BJ (cell line): ENCODE measurements at regions not wholly inside any gene's neighbourhood (a gene's known extent, or its start where the extent isn't known, plus 50 kb on each side); places are given as distances from the start of the nearest gene placed in this dataset.

Experiments used
- CTCF ChIA-PET: fragments of 350-600 bp; formaldehyde crosslinking; extraction: SDS; loops from one replicate; lab custom pipeline; 2021; ENCODE audit warnings: antibody characterized with exemption, inconsistent platforms; lab: Yijun Ruan, JAX
- POLR2A ChIA-PET: fragments of 300-600 bp; sonication (Branson Sonifier 250); formaldehyde crosslinking; extraction: SDS; loops from one replicate; lab custom pipeline; 2021; ENCODE audit warnings: antibody characterized with exemption; lab: Charles Lee
- DNase-seq: peaks from one replicate; pipeline ENCODE4 v3.0.0-alpha.2; 2011; ENCODE audit warnings: low read depth
- H3K27me3 ChIP-seq: 2 replicates; pipeline ENCODE4 v1.6.0; 2011; ENCODE audit warnings: low read length; ENCODE audit not compliant: control insufficient read depth, insufficient read depth
- H3K36me3 ChIP-seq: 2 replicates; pipeline ENCODE4 v1.5.1; 2011; ENCODE audit warnings: low read length; ENCODE audit not compliant: control insufficient read depth, insufficient read depth
- H3K4me3 ChIP-seq: 2 replicates; pipeline ENCODE4 v1.5.1; 2011; ENCODE audit warnings: low read depth, mild to moderate bottlenecking, control low read depth, low read length
- TF ChIP-seq, protein P1 (sequence below): IDR thresholded peaks from 2 replicates; pipeline ENCODE4 v1.5.1; 2011; ENCODE audit warnings: low read depth, mild to moderate bottlenecking, control low read depth, inconsistent platforms, low read length, moderate library complexity; ENCODE audit not compliant: insufficient read depth

DNA sequence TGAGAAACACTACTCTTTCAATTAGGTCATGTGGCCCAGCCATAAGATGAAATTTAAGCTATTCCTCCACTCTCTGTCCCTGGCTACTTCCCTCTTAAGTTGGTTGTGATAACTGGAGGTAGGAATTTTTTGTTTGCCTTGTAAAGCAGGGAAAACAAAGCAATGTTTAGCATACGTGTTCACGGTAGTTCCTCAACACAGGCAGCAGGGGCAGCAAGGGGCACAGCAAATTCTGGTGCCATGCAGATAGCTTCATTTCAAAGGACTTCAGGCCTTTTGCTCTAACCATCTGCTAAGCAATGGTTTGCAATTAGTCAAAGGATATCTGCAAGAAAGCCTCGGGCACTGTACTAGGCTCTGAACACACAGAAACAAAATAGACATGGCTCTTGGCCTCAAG lies 330.2 kb downstream of the ZIC3 start:
- no peak for DNase-seq
- Histone ChIP-seq H3K27me3 (no peaks in the 10 kb centered on the region), H3K4me3 (no peak overlapping the region), H3K36me3 (no peaks in the 10 kb centered on the region)
- ChIA-PET POLR2A (no interaction called here), CTCF (no interaction called here)
- TF ChIP-seq, protein P1, sequence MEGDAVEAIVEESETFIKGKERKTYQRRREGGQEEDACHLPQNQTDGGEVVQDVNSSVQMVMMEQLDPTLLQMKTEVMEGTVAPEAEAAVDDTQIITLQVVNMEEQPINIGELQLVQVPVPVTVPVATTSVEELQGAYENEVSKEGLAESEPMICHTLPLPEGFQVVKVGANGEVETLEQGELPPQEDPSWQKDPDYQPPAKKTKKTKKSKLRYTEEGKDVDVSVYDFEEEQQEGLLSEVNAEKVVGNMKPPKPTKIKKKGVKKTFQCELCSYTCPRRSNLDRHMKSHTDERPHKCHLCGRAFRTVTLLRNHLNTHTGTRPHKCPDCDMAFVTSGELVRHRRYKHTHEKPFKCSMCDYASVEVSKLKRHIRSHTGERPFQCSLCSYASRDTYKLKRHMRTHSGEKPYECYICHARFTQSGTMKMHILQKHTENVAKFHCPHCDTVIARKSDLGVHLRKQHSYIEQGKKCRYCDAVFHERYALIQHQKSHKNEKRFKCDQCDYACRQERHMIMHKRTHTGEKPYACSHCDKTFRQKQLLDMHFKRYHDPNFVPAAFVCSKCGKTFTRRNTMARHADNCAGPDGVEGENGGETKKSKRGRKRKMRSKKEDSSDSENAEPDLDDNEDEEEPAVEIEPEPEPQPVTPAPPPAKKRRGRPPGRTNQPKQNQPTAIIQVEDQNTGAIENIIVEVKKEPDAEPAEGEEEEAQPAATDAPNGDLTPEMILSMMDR, result no peak

GRCh38 chrX:137915466-137915865 lies 349.5 kb downstream of the ZIC3 start:
- Histone ChIP-seq H3K27me3 (no peaks in the 10 kb centered on the region), H3K36me3 (no peaks in the 10 kb centered on the region), H3K4me3 (no peak overlapping the region)
- POLR2A ChIA-PET, result no interaction called here
- CTCF ChIA-PET, result no interaction called here
- TF ChIP-seq, protein P1, result no peak
- no peak for DNase-seq

- no peaks in the 10 kb centered on the region for H3K27me3 ChIP-seq
- TF ChIP-seq, protein P1, result no peak
- DNase-seq, result no peak
- ChIA-PET CTCF (no interaction called here), POLR2A (no interaction called here)
- H3K36me3 ChIP-seq, result no peaks in the 10 kb centered on the region
- no peak overlapping the region for H3K4me3 ChIP-seq
Measured at GRCh38 chrX:137916090-137916746, 350.3 kb downstream of the ZIC3 start.

DNA sequence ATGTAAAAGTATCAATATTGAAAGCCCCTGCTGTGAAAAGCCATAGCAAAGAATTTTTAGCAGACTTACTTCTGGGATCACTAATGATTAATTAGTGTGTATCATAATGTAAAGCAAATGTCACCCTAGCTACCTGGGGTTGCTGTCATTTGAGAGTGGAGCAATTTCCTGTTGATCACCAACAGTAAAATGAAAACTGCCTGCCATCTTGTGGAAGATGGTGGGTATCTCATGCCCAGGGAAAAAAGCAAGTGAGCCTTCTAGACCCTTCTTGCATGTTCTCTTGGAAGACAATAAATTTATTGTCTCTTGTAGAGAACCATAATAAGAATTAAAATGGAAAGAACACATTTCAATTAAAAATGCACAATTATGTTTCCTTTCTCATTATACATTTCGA lies 360.2 kb downstream of the ZIC3 start:
- DNase-seq, result no peak
- ChIA-PET POLR2A (no interaction called here), CTCF (no interaction called here)
- TF ChIP-seq, protein P1, result no peak
- H3K36me3 ChIP-seq, result no peaks in the 10 kb centered on the region
- H3K4me3 ChIP-seq, result no peak overlapping the region
- H3K27me3 ChIP-seq, result no peaks in the 10 kb centered on the region

GRCh38 chrX:137929951-137930350 lies 364.0 kb downstream of the ZIC3 start:
- no peak for DNase-seq
- H3K36me3 ChIP-seq, result no peaks in the 10 kb centered on the region
- H3K27me3 ChIP-seq, result no peaks in the 10 kb centered on the region
- CTCF ChIA-PET, result no interaction called here
- TF ChIP-seq, protein P1, result no peak
- H3K4me3 ChIP-seq, result no peak overlapping the region
- POLR2A ChIA-PET, result no interaction called here
